ENCODE measurements at regions not wholly inside any gene's neighbourhood (a gene's known extent, or its start where the extent isn't known, plus 50 kb on each side); places are given as distances from the start of the nearest gene placed in this dataset.

DNA sequence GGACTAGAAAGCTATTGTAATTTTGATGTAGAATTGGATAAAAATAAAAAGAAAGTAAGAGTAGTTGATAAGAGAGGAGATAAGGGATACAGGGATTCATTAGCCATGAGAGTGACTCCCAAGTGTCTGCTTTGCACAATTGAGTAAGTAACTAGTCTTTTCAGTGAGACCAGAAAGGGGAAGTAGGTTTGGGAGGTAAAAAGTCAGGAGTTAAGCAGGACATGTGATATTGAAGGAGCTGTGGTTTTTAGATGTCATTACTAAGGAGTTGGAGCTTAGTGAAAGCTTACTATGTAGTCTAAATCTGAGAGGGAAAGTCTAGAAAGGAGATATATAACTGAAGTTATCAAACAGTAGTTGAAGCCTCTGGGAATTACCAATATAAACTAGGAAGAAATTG, 93.4 kb downstream of the SLC5A7 start:
- Histone ChIP-seq H3K9ac (ENCODE audit: insufficient read depth, low read length) (no peak overlapping the region), H4K20me1 (ENCODE audit: control insufficient read depth, extremely low read depth, insufficient read depth, low read length) (peaks cover 1% of the 10 kb centered on the region), H3K4me3 (replicated peaks in 1 of 4; ENCODE audit: control extremely low read depth in 1 of 4, insufficient read depth in 1 of 4, low read depth in 3 of 4, low read length in 4 of 4) (no peak overlapping the region), H3K4me2 (ENCODE audit: extremely low read depth, insufficient read depth, low read length) (no peak overlapping the region), H2AFZ (ENCODE audit: low read length) (no peak overlapping the region), H3K9me3 (ENCODE audit: control insufficient read depth, insufficient read depth, low read depth, low read length) (no peaks in the 10 kb centered on the region), H3K79me2 (ENCODE audit: control insufficient read depth, insufficient read depth, low read length) (no peaks in the 10 kb centered on the region), H3K4me1 (ENCODE audit: control insufficient read depth, extremely low read depth, insufficient read depth, low read length) (no peaks in the 10 kb centered on the region), H3K27me3 (ENCODE audit: control insufficient read depth, insufficient read depth, low read length) (no peaks in the 10 kb centered on the region), H3K36me3 (ENCODE audit: control insufficient read depth, insufficient read depth, low read length) (no peaks in the 10 kb centered on the region), H3K27ac (ENCODE audit: insufficient read depth, low read length) (no peak overlapping the region)
- DNase-seq (ENCODE audit: low read depth in 2 of 2): no peak
- TF ChIP-seq EZH2 (IDR thresholded peaks at IDR 0.05; ENCODE audit: low read length, missing control alignments): no peak
- TF ChIP-seq, protein P1, sequence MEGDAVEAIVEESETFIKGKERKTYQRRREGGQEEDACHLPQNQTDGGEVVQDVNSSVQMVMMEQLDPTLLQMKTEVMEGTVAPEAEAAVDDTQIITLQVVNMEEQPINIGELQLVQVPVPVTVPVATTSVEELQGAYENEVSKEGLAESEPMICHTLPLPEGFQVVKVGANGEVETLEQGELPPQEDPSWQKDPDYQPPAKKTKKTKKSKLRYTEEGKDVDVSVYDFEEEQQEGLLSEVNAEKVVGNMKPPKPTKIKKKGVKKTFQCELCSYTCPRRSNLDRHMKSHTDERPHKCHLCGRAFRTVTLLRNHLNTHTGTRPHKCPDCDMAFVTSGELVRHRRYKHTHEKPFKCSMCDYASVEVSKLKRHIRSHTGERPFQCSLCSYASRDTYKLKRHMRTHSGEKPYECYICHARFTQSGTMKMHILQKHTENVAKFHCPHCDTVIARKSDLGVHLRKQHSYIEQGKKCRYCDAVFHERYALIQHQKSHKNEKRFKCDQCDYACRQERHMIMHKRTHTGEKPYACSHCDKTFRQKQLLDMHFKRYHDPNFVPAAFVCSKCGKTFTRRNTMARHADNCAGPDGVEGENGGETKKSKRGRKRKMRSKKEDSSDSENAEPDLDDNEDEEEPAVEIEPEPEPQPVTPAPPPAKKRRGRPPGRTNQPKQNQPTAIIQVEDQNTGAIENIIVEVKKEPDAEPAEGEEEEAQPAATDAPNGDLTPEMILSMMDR (conservative IDR thresholded peaks at IDR 0.05 in 1 of 2, IDR thresholded peaks at IDR 0.05 in 1 of 2; ENCODE audit: low read depth in 1 of 2, low read length in 2 of 2): no peak

DNA sequence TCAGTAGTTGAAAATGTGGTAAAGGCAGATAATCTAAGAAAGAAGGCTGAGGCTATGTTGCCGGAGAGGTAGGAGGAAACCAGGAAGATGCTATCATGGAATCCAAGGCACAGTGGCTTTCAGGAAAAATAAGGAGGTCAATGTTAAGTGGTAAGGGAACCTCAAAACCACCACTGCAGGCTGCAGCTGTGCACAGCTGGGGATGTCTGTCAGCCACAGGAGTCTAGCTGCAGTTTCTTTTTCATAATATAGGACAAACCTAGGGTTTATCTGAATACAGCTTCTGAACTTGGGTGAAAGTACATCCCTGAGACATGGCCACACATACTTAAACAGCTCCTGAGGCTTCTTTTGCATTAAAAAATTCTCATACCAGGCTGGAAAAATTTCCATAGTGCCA, 93.9 kb downstream of the SLC5A7 start:
- H3K27ac ChIP-seq (ENCODE audit: insufficient read depth, low read length): no peak overlapping the region
- DNase-seq (ENCODE audit: low read depth in 2 of 2): no peak
- H3K9ac ChIP-seq (ENCODE audit: insufficient read depth, low read length): no peak overlapping the region
- H3K4me2 ChIP-seq (ENCODE audit: extremely low read depth, insufficient read depth, low read length): no peak overlapping the region
- H3K79me2 ChIP-seq (ENCODE audit: control insufficient read depth, insufficient read depth, low read length): no peaks in the 10 kb centered on the region
- peaks cover 1% of the 10 kb centered on the region for H4K20me1 ChIP-seq (ENCODE audit: control insufficient read depth, extremely low read depth, insufficient read depth, low read length)
- H2AFZ ChIP-seq (ENCODE audit: low read length): no peak overlapping the region
- no peaks in the 10 kb centered on the region for H3K4me1 ChIP-seq (ENCODE audit: control insufficient read depth, extremely low read depth, insufficient read depth, low read length)
- TF ChIP-seq, protein P1 (conservative IDR thresholded peaks at IDR 0.05 in 1 of 2, IDR thresholded peaks at IDR 0.05 in 1 of 2; ENCODE audit: low read depth in 1 of 2, low read length in 2 of 2): no peak
- no peak for TF ChIP-seq EZH2 (IDR thresholded peaks at IDR 0.05; ENCODE audit: low read length, missing control alignments)
- no peak overlapping the region for H3K4me3 ChIP-seq (replicated peaks in 1 of 4; ENCODE audit: control extremely low read depth in 1 of 4, insufficient read depth in 1 of 4, low read depth in 3 of 4, low read length in 4 of 4)
- no peaks in the 10 kb centered on the region for H3K9me3 ChIP-seq (ENCODE audit: control insufficient read depth, insufficient read depth, low read depth, low read length)
- H3K27me3 ChIP-seq (ENCODE audit: control insufficient read depth, insufficient read depth, low read length): no peaks in the 10 kb centered on the region
- no peaks in the 10 kb centered on the region for H3K36me3 ChIP-seq (ENCODE audit: control insufficient read depth, insufficient read depth, low read length)

DNA sequence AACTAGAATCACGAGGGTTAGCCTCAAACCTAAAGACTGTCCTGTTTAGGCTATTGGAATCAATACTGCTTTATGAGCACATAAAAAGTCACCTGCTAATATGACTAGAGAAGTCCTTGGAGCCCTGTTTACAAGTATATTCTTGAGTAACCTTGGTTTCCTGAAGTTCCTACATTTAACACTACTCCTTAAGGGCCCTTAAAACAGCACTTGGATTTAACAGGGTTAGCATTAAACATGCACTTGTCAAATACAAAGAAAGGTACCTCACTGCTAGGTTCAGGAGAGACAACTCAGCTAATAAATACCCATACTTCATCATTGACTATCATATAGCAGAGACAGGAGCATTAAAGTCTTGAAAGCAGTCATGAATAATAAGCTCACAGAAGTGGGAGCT, 96.7 kb downstream of the SLC5A7 start:
- no peak overlapping the region for H2AFZ ChIP-seq (ENCODE audit: low read length)
- no peak overlapping the region for H3K4me3 ChIP-seq (replicated peaks in 1 of 4; ENCODE audit: control extremely low read depth in 1 of 4, insufficient read depth in 1 of 4, low read depth in 3 of 4, low read length in 4 of 4)
- no peak for DNase-seq (ENCODE audit: low read depth in 2 of 2)
- no peak overlapping the region for H3K27ac ChIP-seq (ENCODE audit: insufficient read depth, low read length)
- no peak overlapping the region for H3K9ac ChIP-seq (ENCODE audit: insufficient read depth, low read length)
- H3K4me1 ChIP-seq (ENCODE audit: control insufficient read depth, extremely low read depth, insufficient read depth, low read length): no peaks in the 10 kb centered on the region
- H3K4me2 ChIP-seq (ENCODE audit: extremely low read depth, insufficient read depth, low read length): no peak overlapping the region
- no peaks in the 10 kb centered on the region for H3K9me3 ChIP-seq (ENCODE audit: control insufficient read depth, insufficient read depth, low read depth, low read length)
- no peaks in the 10 kb centered on the region for H4K20me1 ChIP-seq (ENCODE audit: control insufficient read depth, extremely low read depth, insufficient read depth, low read length)
- TF ChIP-seq, protein P1 (conservative IDR thresholded peaks at IDR 0.05 in 1 of 2, IDR thresholded peaks at IDR 0.05 in 1 of 2; ENCODE audit: low read depth in 1 of 2, low read length in 2 of 2): no peak
- no peak for TF ChIP-seq EZH2 (IDR thresholded peaks at IDR 0.05; ENCODE audit: low read length, missing control alignments)
- H3K36me3 ChIP-seq (ENCODE audit: control insufficient read depth, insufficient read depth, low read length): no peaks in the 10 kb centered on the region
- no peaks in the 10 kb centered on the region for H3K27me3 ChIP-seq (ENCODE audit: control insufficient read depth, insufficient read depth, low read length)
- H3K79me2 ChIP-seq (ENCODE audit: control insufficient read depth, insufficient read depth, low read length): no peaks in the 10 kb centered on the region
